ENCODE measurements at regions not wholly inside any gene's neighbourhood (a gene's known extent, or its start where the extent isn't known, plus 50 kb on each side); places are given as distances from the start of the nearest gene placed in this dataset.

DNA sequence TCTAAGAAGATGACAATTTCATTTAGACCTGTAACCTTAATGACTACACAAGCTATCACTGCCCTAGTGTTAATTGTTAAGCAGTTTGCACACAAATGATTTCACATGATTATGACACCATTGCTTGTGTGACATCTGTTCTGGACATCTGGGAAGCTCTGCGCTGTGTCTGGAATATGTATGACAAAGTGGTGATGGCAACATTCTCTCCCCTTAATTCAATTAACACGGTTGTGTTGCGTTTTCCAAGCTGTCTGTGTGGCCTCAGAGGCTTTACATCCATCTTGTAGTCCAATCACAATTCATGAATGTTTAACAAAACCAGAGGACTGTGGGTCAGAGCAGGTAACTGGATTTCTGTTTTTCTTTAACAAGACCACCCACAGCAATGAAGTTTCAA is 204.4 kb downstream of the COG6 start:
- no peak for DNase-seq

DNA sequence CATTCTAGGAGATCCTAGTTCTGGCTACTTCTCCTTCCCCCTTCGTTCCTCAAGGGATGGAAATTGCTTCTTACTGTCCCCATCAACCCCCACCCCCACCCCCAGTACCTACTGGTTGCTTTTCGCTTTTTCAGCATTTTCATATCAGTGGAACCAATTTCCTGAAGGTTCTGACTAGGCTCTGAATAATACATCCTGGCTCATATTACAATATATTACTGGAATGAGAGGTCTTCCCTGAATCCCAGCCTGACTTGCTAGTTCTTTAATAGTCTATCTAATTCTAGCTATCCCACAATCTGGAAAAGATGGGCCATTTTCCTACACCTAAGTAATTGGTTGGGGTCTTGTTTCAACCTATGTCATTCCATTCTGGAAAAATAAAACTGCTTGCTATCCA is 207.4 kb downstream of the COG6 start:
- DNase-seq = no peak

GRCh38 chr13:39864221-39864620 is 208.8 kb downstream of the COG6 start:
- DNase-seq = no peak

DNA sequence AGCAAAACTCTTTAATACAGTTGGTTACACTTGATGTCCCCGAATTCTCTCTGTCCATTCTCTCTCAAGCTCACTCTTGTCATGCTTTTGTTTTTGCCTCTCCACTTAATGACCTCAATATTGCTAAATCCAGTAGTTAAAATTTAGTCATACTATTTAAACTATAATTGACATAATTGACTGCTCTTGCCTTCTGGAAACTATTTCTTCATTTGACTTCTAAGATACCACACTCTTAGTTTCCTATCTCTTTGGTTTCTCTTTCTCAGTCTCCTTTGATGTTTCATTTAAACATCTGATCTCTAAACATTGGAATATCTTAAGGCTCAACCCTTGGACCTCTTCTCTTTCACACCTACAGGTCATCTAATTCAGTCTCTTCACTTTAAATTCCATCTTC is 211.3 kb downstream of the COG6 start:
- DNase-seq = no peak

DNA sequence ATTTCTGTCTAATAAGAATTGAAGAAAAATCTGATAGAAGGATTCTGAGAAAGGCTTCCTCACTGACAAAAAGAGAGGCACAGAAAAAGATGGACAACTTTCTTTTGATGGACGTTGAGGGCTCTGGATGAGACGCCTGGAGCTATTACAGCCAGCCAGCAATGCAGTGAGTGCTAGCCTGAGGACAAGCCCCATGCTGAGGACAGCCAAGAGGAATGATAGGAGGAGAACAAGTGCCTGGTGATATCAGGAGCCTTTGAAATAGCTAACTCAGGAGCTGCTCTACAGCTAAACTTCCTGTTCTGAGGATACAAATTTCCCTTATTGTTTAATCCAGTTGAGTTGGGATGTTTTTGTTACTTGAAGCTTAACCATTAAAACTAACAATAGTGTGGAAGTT is 212.3 kb downstream of the COG6 start:
- DNase-seq = no peak

- DNase-seq = no peak
Measured at GRCh38 chr13:39870197-39870747, 214.8 kb downstream of the COG6 start.

- DNase-seq = no peak
Measured at GRCh38 chr13:39874331-39875053, 219.0 kb downstream of the COG6 start.

- no peak for DNase-seq
Measured at GRCh38 chr13:39875111-39875987, 219.9 kb downstream of the COG6 start.

DNA sequence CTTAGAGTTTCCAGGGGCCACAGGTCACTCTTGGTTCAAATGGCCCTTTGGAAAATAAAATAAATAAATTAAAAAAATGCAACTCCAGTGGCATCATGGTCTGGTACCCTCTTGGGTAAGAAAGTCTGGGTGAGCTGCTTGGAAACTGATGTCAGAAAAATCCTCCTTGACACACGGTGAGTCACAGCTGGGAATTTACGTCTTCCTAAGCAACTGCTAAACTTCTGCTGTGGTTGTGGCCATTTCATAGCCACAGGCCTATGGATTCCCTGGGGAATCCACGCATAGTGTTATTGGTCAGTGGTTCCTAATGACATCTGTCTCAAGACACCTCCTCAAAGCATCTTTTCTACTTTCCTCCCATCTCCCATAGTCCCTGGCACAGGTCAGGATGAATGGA is 220.8 kb downstream of the COG6 start:
- no peak for DNase-seq

- DNase-seq = no peak
Measured at GRCh38 chr13:39877134-39877533, 221.7 kb downstream of the COG6 start.

DNA sequence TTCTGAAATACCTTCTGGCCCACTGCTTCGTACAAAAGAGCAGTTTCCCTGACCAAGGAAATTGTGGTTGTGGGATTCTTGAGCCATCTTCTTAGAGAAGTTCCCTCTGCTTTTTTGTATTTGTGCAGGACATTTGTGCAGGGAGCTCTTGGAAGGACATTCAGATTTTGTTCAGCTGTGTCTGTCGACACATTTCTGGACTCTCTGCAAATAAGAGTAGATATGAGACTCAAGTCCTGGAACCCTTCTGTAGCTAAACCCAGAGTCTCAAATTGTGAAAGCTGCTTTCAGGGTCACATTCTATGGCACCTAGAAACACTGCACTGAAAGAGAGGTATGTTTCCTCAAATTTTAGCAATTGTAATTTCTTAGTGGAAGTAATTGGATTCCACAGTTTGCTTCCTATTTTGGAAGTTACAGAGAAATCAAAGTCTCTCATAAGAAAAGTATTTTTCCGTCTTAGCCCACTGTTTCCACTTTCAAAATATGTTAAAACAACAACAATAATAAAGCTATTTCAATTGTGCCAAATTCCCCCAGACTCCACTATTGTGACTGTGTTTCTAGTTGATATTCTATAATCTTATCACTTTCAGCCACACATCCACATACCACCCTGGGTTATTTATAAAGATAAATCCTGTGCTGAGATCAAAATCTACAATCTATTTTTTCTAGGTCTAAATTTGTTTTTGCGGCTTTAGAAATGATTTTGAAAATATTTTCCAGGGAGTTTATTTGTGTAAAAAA is 224.0 kb downstream of the COG6 start:
- DNase-seq = no peak

- no peak for DNase-seq
Measured at GRCh38 chr13:39881383-39881782, 225.9 kb downstream of the COG6 start.

GRCh38 chr13:39881887-39882286 is 226.4 kb downstream of the COG6 start:
- DNase-seq = no peak

- DNase-seq = no peak
Measured at GRCh38 chr13:39884166-39884565, 228.7 kb downstream of the COG6 start.

- no peak for DNase-seq
Measured at GRCh38 chr13:39886336-39886735, 230.9 kb downstream of the COG6 start.

- DNase-seq = no peak
Measured at GRCh38 chr13:39887387-39887786, 231.9 kb downstream of the COG6 start.

DNA sequence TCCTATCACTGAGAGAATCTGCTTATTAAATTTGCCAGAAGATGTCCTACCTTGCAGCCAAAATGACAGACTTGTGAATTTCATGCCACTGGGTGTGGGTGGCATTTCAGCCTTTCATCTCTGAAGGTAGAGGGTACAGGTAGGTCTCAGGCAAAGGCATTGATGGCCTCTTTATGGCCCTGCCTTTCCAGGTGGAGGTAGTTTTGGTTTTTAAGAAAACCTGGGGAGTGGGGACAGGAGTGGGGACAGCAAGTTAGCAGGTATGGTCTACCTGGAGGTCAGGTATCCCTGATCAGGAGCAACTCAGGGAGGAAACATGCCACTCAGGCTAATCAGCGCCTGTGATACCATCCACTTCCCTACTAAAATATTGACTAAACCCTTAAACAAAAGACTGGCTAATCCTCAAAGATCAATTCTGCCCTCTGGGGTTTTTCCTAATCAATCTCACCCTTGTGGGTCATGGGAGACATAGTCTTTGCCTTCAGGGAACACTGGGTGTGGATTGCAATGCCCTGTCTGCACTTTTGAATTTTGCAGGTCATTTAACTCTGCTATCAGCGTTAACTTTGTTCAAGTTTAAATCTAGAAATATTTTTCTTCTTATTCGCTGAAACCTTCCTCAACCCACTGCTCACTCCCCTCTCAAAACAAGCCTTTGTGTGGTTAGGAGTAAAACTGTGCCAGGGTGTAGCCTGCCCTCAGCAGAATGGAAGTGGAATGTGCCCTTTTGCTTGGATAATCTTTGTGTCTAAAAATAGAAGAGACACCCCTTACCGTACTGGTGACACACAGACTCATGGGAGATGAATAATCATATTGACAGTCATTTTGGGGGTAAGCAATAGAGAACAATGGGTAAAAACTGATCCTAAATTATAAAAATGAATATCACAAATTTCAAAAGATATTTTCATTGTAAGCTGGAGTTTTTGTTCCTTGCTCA is 233.7 kb downstream of the COG6 start:
- DNase-seq = no peak

DNA sequence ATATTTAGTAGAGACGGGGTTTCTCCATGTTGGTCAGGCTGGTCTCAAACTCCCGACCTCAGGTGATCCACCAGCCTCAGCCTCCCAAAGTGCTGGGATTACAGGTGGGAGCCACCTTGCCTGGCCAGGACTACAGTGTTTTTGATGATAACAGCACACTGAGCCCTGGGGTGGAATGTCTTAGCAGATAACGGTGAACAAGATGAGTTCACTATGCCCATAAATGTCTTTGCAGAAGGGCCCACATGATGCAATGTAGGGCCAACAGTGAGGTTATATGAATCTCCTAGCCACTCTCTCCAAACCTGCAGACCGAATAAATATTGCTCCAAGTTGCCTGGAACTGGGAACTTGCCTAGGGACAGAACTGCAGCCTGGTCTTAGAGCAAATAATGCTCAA is 235.1 kb downstream of the COG6 start:
- DNase-seq = no peak

- DNase-seq = peak; percentile 17
Measured at GRCh38 chr13:39892721-39893685, 237.5 kb downstream of the COG6 start.

DNA sequence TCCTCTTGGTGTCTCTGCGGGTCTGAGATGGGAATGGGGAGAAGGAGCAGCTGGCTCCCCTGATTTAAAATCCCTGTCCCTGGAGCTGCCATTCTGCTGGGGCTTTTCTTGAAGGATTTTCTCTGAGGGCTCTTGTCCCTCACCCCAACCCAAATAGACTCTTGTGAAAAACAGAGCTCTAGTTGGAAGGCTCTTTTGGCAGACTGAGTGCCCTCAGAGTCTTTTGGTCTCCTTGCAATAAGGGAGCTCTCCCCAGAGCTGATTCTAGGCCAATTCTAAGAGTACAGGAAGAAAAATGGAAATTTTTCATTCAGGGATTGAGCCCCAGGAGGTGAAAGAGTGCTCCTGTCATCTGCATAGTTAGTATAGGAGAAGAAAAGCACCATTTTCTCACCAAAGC is 238.3 kb downstream of the COG6 start:
- DNase-seq = no peak

- DNase-seq = no peak
Measured at GRCh38 chr13:39894586-39894985, 239.1 kb downstream of the COG6 start.
